ENCODE measurements at regions not wholly inside any gene's neighbourhood (a gene's known extent, or its start where the extent isn't known, plus 50 kb on each side); places are given as distances from the start of the nearest gene placed in this dataset.

- no peak overlapping the region for H3K27ac ChIP-seq
- no peak for TF ChIP-seq CTCF (conservative IDR thresholded peaks at IDR 0.05)
Observed at GRCh38 chr4:81965911-81966310, 407.9 kb downstream of the HNRNPD start.

GRCh38 chr4:81965454-81965853, 408.3 kb downstream of the HNRNPD start:
- H3K27ac ChIP-seq, result no peak overlapping the region
- no peak for TF ChIP-seq CTCF (conservative IDR thresholded peaks at IDR 0.05)

GRCh38 chr4:81963763-81964020, 410.1 kb downstream of the HNRNPD start:
- no peak overlapping the region for H3K27ac ChIP-seq
- no peak for TF ChIP-seq CTCF (conservative IDR thresholded peaks at IDR 0.05)

- no peak overlapping the region for H3K27ac ChIP-seq
- TF ChIP-seq CTCF (conservative IDR thresholded peaks at IDR 0.05), result no peak
Observed at GRCh38 chr4:81963015-81963762, 410.6 kb downstream of the HNRNPD start.

- TF ChIP-seq CTCF (conservative IDR thresholded peaks at IDR 0.05), result no peak
- no peak overlapping the region for H3K27ac ChIP-seq
Observed at GRCh38 chr4:81960961-81961360, 412.8 kb downstream of the HNRNPD start.

GRCh38 chr4:81954271-81954670, 419.5 kb downstream of the HNRNPD start:
- no peak overlapping the region for H3K27ac ChIP-seq
- TF ChIP-seq CTCF (conservative IDR thresholded peaks at IDR 0.05), result no peak

- no peak for TF ChIP-seq CTCF (conservative IDR thresholded peaks at IDR 0.05)
- H3K27ac ChIP-seq, result no peak overlapping the region
Observed at GRCh38 chr4:81951891-81952455, 421.8 kb downstream of the HNRNPD start.

All from VCaP (cell line).